GM19452 (cell line): ENCODE measurements at regions not wholly inside any gene's neighbourhood (a gene's known extent, or its start where the extent isn't known, plus 50 kb on each side); places are given as distances from the start of the nearest gene placed in this dataset.
"Not testable (repeated sequence)": the region's sequence is repeated elsewhere in the genome, so short reads cannot be mapped to it uniquely, and the experiment has no call there.

Source experiments
- ATAC-seq: cut with Tn5 transposase; IDR thresholded peaks from one replicate; pipeline ENCODE4 v1.9.1; 2021; ENCODE audit not compliant: unreplicated experiment

- no peak for ATAC-seq
These were observed 81.1 kb upstream of the MFGE8 start for GRCh38 chr15:88994286-88994685.

- ATAC-seq = no peak
These were observed 82.3 kb upstream of the MFGE8 start for GRCh38 chr15:88995449-88995848.

- no peak for ATAC-seq
These were observed 84.4 kb upstream of the MFGE8 start for GRCh38 chr15:88997531-88997930.

- ATAC-seq = no peak
These were observed 86.0 kb upstream of the MFGE8 start for GRCh38 chr15:88998980-88999713.

- ATAC-seq = not testable (repeated sequence)
These were observed 86.5 kb upstream of the ABHD2 start for GRCh38 chr15:89001708-89002275.

GRCh38 chr15:89002281-89002761 is 85.9 kb upstream of the ABHD2 start:
- ATAC-seq = peak; percentile 83

- peak; percentile 10 for ATAC-seq
These were observed 85.4 kb upstream of the ABHD2 start for GRCh38 chr15:89002830-89003229.

GRCh38 chr15:89003865-89004725 is 84.2 kb upstream of the ABHD2 start:
- ATAC-seq = no peak

GRCh38 chr15:89004726-89005030 is 83.6 kb upstream of the ABHD2 start:
- no peak for ATAC-seq

- not testable (repeated sequence) for ATAC-seq
These were observed 80.7 kb upstream of the ABHD2 start for GRCh38 chr15:89007527-89007926.

- no peak for ATAC-seq
These were observed 80.3 kb upstream of the ABHD2 start for GRCh38 chr15:89007989-89008388.

GRCh38 chr15:89009080-89009479 is 79.2 kb upstream of the ABHD2 start:
- no peak for ATAC-seq

- no peak for ATAC-seq
These were observed 72.7 kb upstream of the ABHD2 start for GRCh38 chr15:89015412-89016097.

- ATAC-seq = no peak
These were observed 71.7 kb upstream of the ABHD2 start for GRCh38 chr15:89016549-89017041.

- peak; percentile 56 for ATAC-seq
These were observed 70.7 kb upstream of the ABHD2 start for GRCh38 chr15:89017370-89018066.

GRCh38 chr15:89018207-89018606 is 70.0 kb upstream of the ABHD2 start:
- no peak for ATAC-seq

GRCh38 chr15:89019436-89019835 is 68.8 kb upstream of the ABHD2 start:
- ATAC-seq = no peak

GRCh38 chr15:89021224-89021623 is 67.0 kb upstream of the ABHD2 start:
- ATAC-seq = no peak

GRCh38 chr15:89021886-89022285 is 66.4 kb upstream of the ABHD2 start:
- not testable (repeated sequence) for ATAC-seq

GRCh38 chr15:89023311-89023961 is 64.8 kb upstream of the ABHD2 start:
- no peak for ATAC-seq
